H9 (cell line): ENCODE measurements at regions not wholly inside any gene's neighbourhood (a gene's known extent, or its start where the extent isn't known, plus 50 kb on each side); places are given as distances from the start of the nearest gene placed in this dataset.
"Not testable (repeated sequence)": the region's sequence is repeated elsewhere in the genome, so short reads cannot be mapped to it uniquely, and the experiment has no call there.

Experiments used
- DNase-seq: peaks from one replicate; pipeline ENCODE4 v3.0.0-alpha.2; 2017
- H2AFZ ChIP-seq: one replicate; pipeline ENCODE4 v1.6.1; 2013; ENCODE audit warnings: mild to moderate bottlenecking, low read length, control low read depth, moderate library complexity
- H2AK5ac ChIP-seq: 2 replicates; pipeline ENCODE4 v1.6.1; 2013; ENCODE audit warnings: low read length, control low read depth, mixed read lengths; ENCODE audit not compliant: insufficient read length
- H2BK120ac ChIP-seq: one replicate; pipeline ENCODE4 v1.6.1; 2013; ENCODE audit warnings: low read depth, mild to moderate bottlenecking, low read length, control low read depth, inconsistent platforms; ENCODE audit not compliant: poor library complexity, severe bottlenecking
- H2BK12ac ChIP-seq: 2 replicates; pipeline ENCODE4 v1.6.1; 2013; ENCODE audit warnings: low read length, control low read depth, mixed read lengths, low read depth; ENCODE audit not compliant: insufficient read length
- H2BK15ac ChIP-seq: 2 replicates; pipeline ENCODE4 v1.6.1; 2013; ENCODE audit warnings: low read depth, low read length, control low read depth
- H2BK20ac ChIP-seq: one replicate; pipeline ENCODE4 v1.6.1; 2013; ENCODE audit warnings: low read depth, mild to moderate bottlenecking, low read length, control low read depth, inconsistent platforms; ENCODE audit not compliant: poor library complexity, severe bottlenecking
- H2BK5ac ChIP-seq: 2 replicates; pipeline ENCODE4 v1.6.1; 2013; ENCODE audit warnings: low read length, control low read depth, mixed read lengths; ENCODE audit not compliant: insufficient read length
- H3K14ac ChIP-seq: 2 replicates; pipeline ENCODE4 v1.6.1; 2013; ENCODE audit warnings: low read length, control low read depth; ENCODE audit not compliant: insufficient read depth
- H3K18ac ChIP-seq: 2 replicates; pipeline ENCODE4 v1.6.1; 2013; ENCODE audit warnings: low read depth, mild to moderate bottlenecking, mixed read lengths, low read length, control low read depth; ENCODE audit not compliant: insufficient read length
- H3K23ac ChIP-seq: 2 replicates; pipeline ENCODE4 v1.6.1; 2013; ENCODE audit warnings: low read length, control low read depth, mixed read lengths, low read depth; ENCODE audit not compliant: insufficient read length
- H3K23me2 ChIP-seq: 2 replicates; pipeline ENCODE4 v1.6.1; 2013; ENCODE audit warnings: low read depth, mild to moderate bottlenecking, mixed read lengths, low read length, control low read depth; ENCODE audit not compliant: insufficient read length, poor library complexity, severe bottlenecking
- H3K27ac ChIP-seq: 2 replicates; pipeline ENCODE4 v1.5.1; 2013; ENCODE audit warnings: low read length, control low read depth, mixed read lengths, low read depth; ENCODE audit not compliant: insufficient read length
- H3K27me3 ChIP-seq: 2 replicates; pipeline ENCODE4 v1.6.1; 2013; ENCODE audit warnings: low read length, control low read depth, inconsistent platforms; ENCODE audit not compliant: insufficient read depth
- H3K4ac ChIP-seq: 2 replicates; pipeline ENCODE4 v1.6.1; 2013; ENCODE audit warnings: low read depth, mild to moderate bottlenecking, control low read depth, inconsistent platforms, low read length, moderate library complexity
- H3K4me1 ChIP-seq: 2 replicates; pipeline ENCODE4 v1.6.1; 2013; ENCODE audit warnings: low read length, control low read depth, inconsistent platforms; ENCODE audit not compliant: insufficient read depth
- H3K4me2 ChIP-seq: 2 replicates; pipeline ENCODE4 v1.6.1; 2013; ENCODE audit warnings: low read length, control low read depth, mixed read lengths; ENCODE audit not compliant: insufficient read length, insufficient read depth
- H3K56ac ChIP-seq: 2 replicates; pipeline ENCODE4 v1.6.1; 2013; ENCODE audit warnings: low read depth, mild to moderate bottlenecking, mixed read lengths, low read length, control low read depth; ENCODE audit not compliant: insufficient read length
- H3K79me1 ChIP-seq: 2 replicates; pipeline ENCODE4 v1.6.1; 2013; ENCODE audit warnings: low read depth, mild to moderate bottlenecking, moderate library complexity, low read length, control low read depth, inconsistent platforms; ENCODE audit not compliant: insufficient read depth, poor library complexity, severe bottlenecking
- H3K79me2 ChIP-seq: 2 replicates; pipeline ENCODE4 v1.6.1; 2013; ENCODE audit warnings: low read length, control low read depth, inconsistent platforms; ENCODE audit not compliant: insufficient read depth
- H3K9ac ChIP-seq: 2 replicates; pipeline ENCODE4 v1.6.1; 2013; ENCODE audit warnings: low read length, control low read depth, mixed read lengths; ENCODE audit not compliant: insufficient read length; ENCODE audit errors: extremely low read depth
- H3K9me3 ChIP-seq: one replicate; pipeline ENCODE4 v1.6.1; 2013; ENCODE audit warnings: low read depth, low read length, inconsistent platforms; ENCODE audit not compliant: control insufficient read depth
- H3T11ph ChIP-seq: one replicate; pipeline ENCODE4 v1.6.1; 2013; ENCODE audit warnings: mild to moderate bottlenecking, low read length, control low read depth, inconsistent platforms
- H4K20me1 ChIP-seq: one replicate; pipeline ENCODE4 v1.6.1; 2013; ENCODE audit not compliant: control insufficient read depth, insufficient read length, insufficient read depth
- H4K5ac ChIP-seq: 2 replicates; pipeline ENCODE4 v1.6.1; 2013; ENCODE audit warnings: low read depth, mild to moderate bottlenecking, mixed read lengths, low read length, control low read depth; ENCODE audit not compliant: insufficient read length
- H4K8ac ChIP-seq: replicated peaks from 2 replicates; pipeline ENCODE4 v1.6.1; 2013; ENCODE audit warnings: low read length, control low read depth, mixed read lengths, low read depth; ENCODE audit not compliant: insufficient read length
- H4K91ac ChIP-seq: 2 replicates; pipeline ENCODE4 v1.6.1; 2013; ENCODE audit warnings: low read depth, mild to moderate bottlenecking, moderate library complexity, mixed read lengths, low read length, control low read depth; ENCODE audit not compliant: insufficient read length
- H3K27ac Mint-ChIP-seq, 3 experiments: 2 replicates in 2 of 3; 3 replicates in 1 of 3; pipeline ENCODE4 v1.8.0; 2020 to 2021; ENCODE audit warnings: mixed read lengths in 3 of 3, mild to moderate bottlenecking in 1 of 3, moderate library complexity in 1 of 3
- H3K27me3 Mint-ChIP-seq: 2 replicates; pipeline ENCODE4 v1.8.0; 2021; ENCODE audit warnings: low read depth, mild to moderate bottlenecking, moderate library complexity, mixed read lengths
- H3K36me3 Mint-ChIP-seq, 3 experiments: 2 replicates in 2 of 3; 3 replicates in 1 of 3; pipeline ENCODE4 v1.8.0; 2020 to 2021; ENCODE audit warnings: low read depth in 3 of 3, mixed read lengths in 3 of 3; ENCODE audit not compliant: insufficient read depth in 1 of 3
- H3K4me1 Mint-ChIP-seq, 2 experiments: 2 replicates each; pipeline ENCODE4 v1.8.0; 2020; ENCODE audit warnings: mixed read lengths in 2 of 2
- H3K4me3 Mint-ChIP-seq, 2 experiments: 2 replicates in 1 of 2; 3 replicates in 1 of 2; pipeline ENCODE4 v1.8.0; 2020 to 2021; ENCODE audit warnings: mild to moderate bottlenecking in 2 of 2, mixed read lengths in 2 of 2, moderate library complexity in 1 of 2
- H3K9me3 Mint-ChIP-seq, 2 experiments: 2 replicates in 1 of 2; 3 replicates in 1 of 2; pipeline ENCODE4 v1.8.0; 2020; ENCODE audit warnings: mild to moderate bottlenecking in 2 of 2, mixed read lengths in 2 of 2, moderate library complexity in 1 of 2
- CTCF ChIP-seq: fragments of 200-600 bp; sonication (generic); conservative IDR thresholded peaks from 3 replicates; pipeline ENCODE4 v1.8.0; 2021; ENCODE audit warnings: antibody characterized with exemption, mild to moderate bottlenecking
- WGBS: extraction: QIAGEN DNeasy Blood & Tissue Kit; methylation state at CpG from one replicate; pipeline ENCODE4 v1.1.7; 2013; ENCODE audit warnings: missing lambda C conversion rate, low lambda C conversion rate, mixed read lengths; ENCODE audit not compliant: insufficient read length; ENCODE audit errors: extremely low coverage; 5-methylcytosine and 5-hydroxymethylcytosine counted together

GRCh38 chr16:77514500-77515220 is 79.8 kb upstream of the ADAMTS18 start:
- H3K9me3 ChIP-seq: no peaks in the 10 kb centered on the region
- TF ChIP-seq CTCF: no peak

GRCh38 chr16:77525226-77525625 is 90.4 kb upstream of the ADAMTS18 start:
- not testable (repeated sequence) for H3K79me2 ChIP-seq, DNase-seq, H2BK120ac ChIP-seq, H2AFZ ChIP-seq, H3K4me1 ChIP-seq, H3K56ac ChIP-seq, H3K4ac ChIP-seq, H4K20me1 ChIP-seq, H4K5ac ChIP-seq, H2BK12ac ChIP-seq, H3K27ac ChIP-seq, H3K4me3 Mint-ChIP-seq, H2BK20ac ChIP-seq, H3K4me1 Mint-ChIP-seq, H3K9ac ChIP-seq, H3K27me3 ChIP-seq, H3K9me3 ChIP-seq, H2AK5ac ChIP-seq, H3K14ac ChIP-seq, H3K4me2 ChIP-seq, H3K23me2 ChIP-seq, H3K36me3 Mint-ChIP-seq, H2BK15ac ChIP-seq, H4K91ac ChIP-seq, H3K27ac Mint-ChIP-seq, H3K23ac ChIP-seq, H3T11ph ChIP-seq, H2BK5ac ChIP-seq, H3K79me1 ChIP-seq, H3K18ac ChIP-seq, H4K8ac ChIP-seq
- no CpG with 5 or more reads among the region's 6 CpGs for WGBS
- Mint-ChIP-seq H3K9me3 (peaks cover 8 to 11% of the 10 kb centered on the region in 2 experiments), H3K27me3 (peaks cover 13% of the 10 kb centered on the region)

More at GRCh38 chr16:77514500-77515220, 79.8 kb upstream of the ADAMTS18 start:
- no peak overlapping the region for H4K5ac ChIP-seq
- H2BK12ac ChIP-seq: no peak overlapping the region
- H3K9me3 Mint-ChIP-seq: no peaks in the 10 kb centered on the region
- no peak overlapping the region for H3K4me2 ChIP-seq
- H3K27me3 Mint-ChIP-seq: peaks cover 11% of the 10 kb centered on the region
- DNase-seq: no peak
- no peaks in the 10 kb centered on the region for H3K79me1 ChIP-seq
- no peak overlapping the region for H4K91ac ChIP-seq
- H3K79me2 ChIP-seq: no peaks in the 10 kb centered on the region
- no peak overlapping the region for H2BK20ac ChIP-seq
- H3K23ac ChIP-seq: no peak overlapping the region
- WGBS: no CpG with 5 or more reads among the region's 5 CpGs
- H3K56ac ChIP-seq: no peak overlapping the region
- no peak overlapping the region for H4K8ac ChIP-seq
- no peak overlapping the region for H3K4me3 Mint-ChIP-seq
- H2AK5ac ChIP-seq: no peak overlapping the region
- no peak overlapping the region for H2BK15ac ChIP-seq
- H2BK120ac ChIP-seq: no peak overlapping the region
- H2BK5ac ChIP-seq: no peak overlapping the region
- H3K4me1 ChIP-seq: no peaks in the 10 kb centered on the region
- no peak overlapping the region for H2AFZ ChIP-seq
- H3K23me2 ChIP-seq: no peaks in the 10 kb centered on the region
- H3K27me3 ChIP-seq: no peaks in the 10 kb centered on the region
- H3K9ac ChIP-seq: no peak overlapping the region
- H3K27ac Mint-ChIP-seq: no peak overlapping the region
- peaks cover 2 to 3% of the 10 kb centered on the region in 2 experiments; a peak in 3 of 4 replicates for H3K4me1 Mint-ChIP-seq
- H4K20me1 ChIP-seq: no peaks in the 10 kb centered on the region
- H3K36me3 Mint-ChIP-seq: no peaks in the 10 kb centered on the region
- no peak overlapping the region for H3K4ac ChIP-seq
- H3K14ac ChIP-seq: no peak overlapping the region
- H3K18ac ChIP-seq: no peak overlapping the region
- no peak overlapping the region for H3T11ph ChIP-seq
- H3K27ac ChIP-seq: no peak overlapping the region
